ENCODE measurements at regions not wholly inside any gene's neighbourhood (a gene's known extent, or its start where the extent isn't known, plus 50 kb on each side); places are given as distances from the start of the nearest gene placed in this dataset.

DNA sequence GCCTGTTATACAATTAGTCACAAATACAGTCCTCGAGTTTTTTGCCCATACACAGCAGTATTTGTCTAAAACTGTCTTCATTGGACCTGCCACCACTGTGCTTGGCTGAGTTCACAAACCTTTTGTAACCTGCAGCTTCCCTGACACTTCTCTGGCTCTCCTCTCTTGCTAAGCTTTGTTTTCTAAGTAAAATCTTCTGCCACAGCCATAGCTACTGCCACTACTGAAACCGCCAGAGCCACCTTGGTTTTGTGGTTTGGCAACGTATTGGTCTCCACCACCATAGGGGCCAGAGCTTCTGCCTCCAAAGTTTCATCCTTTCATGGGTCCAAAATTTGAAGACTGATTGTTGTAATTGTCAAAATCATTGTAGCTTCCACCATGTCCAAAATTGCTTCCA is 668.2 kb upstream of the BRINP3 start:
- WGBS (ENCODE audit: insufficient coverage): 79% methylated on average over 3 of the region's 3 CpGs
- Mint-ChIP-seq H3K9me3 (peaks cover 11 to 20% of the 10 kb centered on the region in 2 donors), H3K4me1 (no peaks in the 10 kb centered on the region), H3K36me3 (peaks cover 8% of the 10 kb centered on the region), H3K4me3 (no peak overlapping the region), H3K27ac (no peak overlapping the region), H3K27me3 (ENCODE audit: low read depth in 2 of 2) (no peaks in the 10 kb centered on the region)
- TF ChIP-seq, protein P1, sequence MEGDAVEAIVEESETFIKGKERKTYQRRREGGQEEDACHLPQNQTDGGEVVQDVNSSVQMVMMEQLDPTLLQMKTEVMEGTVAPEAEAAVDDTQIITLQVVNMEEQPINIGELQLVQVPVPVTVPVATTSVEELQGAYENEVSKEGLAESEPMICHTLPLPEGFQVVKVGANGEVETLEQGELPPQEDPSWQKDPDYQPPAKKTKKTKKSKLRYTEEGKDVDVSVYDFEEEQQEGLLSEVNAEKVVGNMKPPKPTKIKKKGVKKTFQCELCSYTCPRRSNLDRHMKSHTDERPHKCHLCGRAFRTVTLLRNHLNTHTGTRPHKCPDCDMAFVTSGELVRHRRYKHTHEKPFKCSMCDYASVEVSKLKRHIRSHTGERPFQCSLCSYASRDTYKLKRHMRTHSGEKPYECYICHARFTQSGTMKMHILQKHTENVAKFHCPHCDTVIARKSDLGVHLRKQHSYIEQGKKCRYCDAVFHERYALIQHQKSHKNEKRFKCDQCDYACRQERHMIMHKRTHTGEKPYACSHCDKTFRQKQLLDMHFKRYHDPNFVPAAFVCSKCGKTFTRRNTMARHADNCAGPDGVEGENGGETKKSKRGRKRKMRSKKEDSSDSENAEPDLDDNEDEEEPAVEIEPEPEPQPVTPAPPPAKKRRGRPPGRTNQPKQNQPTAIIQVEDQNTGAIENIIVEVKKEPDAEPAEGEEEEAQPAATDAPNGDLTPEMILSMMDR (IDR thresholded peaks at IDR 0.05): no peak
- H3K27me3 ChIP-seq (ENCODE audit: control insufficient read depth, insufficient read depth, low read length): no peaks in the 10 kb centered on the region
- intact Hi-C loops (cut with micrococcal nuclease): no loop called here
- ATAC-seq (no peak), DNase-seq (no peak)
- H3K4me1 ChIP-seq (ENCODE audit: control insufficient read depth, insufficient read depth, low read length): no peaks in the 10 kb centered on the region
- peaks cover 6% of the 10 kb centered on the region for H3K9me3 ChIP-seq (ENCODE audit: control insufficient read depth, insufficient read depth, low read length)
- no peak overlapping the region for H3K27ac ChIP-seq (ENCODE audit: low read length)
- H3K36me3 ChIP-seq (ENCODE audit: control insufficient read depth, insufficient read depth, low read length): no peaks in the 10 kb centered on the region
- H3K4me3 ChIP-seq (ENCODE audit: low read length): no peak overlapping the region

DNA sequence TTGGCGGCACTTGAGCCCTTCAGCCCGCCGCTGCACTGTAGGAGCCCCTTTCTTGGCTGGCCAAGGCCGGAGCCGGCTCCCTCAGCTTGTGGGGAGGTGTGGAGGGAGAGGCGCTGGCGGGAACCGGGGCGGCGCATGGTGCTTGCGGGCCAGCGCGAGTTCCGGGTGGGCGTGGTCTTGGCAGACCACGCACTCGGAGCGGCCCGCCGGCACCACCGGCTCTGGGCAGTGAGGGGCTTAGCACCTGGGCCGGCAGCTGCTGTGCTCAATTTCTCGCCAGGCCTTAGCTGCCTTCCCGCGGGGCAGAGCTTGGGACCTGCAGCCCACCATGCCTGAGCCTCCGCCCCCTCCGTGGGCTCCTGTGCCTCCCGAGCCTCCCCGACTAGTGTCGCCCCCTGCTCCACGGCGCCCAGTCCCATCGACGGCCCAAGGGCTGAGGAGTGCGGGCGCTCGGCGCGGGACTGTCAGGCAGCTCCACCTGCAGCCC is 673.7 kb upstream of the BRINP3 start:
- H3K27ac Mint-ChIP-seq: no peak overlapping the region
- H3K4me3 Mint-ChIP-seq: no peak overlapping the region
- Histone ChIP-seq H3K4me3 (ENCODE audit: low read length) (no peak overlapping the region), H3K4me1 (ENCODE audit: control insufficient read depth, insufficient read depth, low read length) (no peaks in the 10 kb centered on the region), H3K9me3 (ENCODE audit: control insufficient read depth, insufficient read depth, low read length) (peaks cover 4% of the 10 kb centered on the region), H3K27ac (ENCODE audit: low read length) (no peak overlapping the region), H3K27me3 (ENCODE audit: control insufficient read depth, insufficient read depth, low read length) (no peaks in the 10 kb centered on the region), H3K36me3 (ENCODE audit: control insufficient read depth, insufficient read depth, low read length) (no peaks in the 10 kb centered on the region)
- TF ChIP-seq, protein P1 (IDR thresholded peaks at IDR 0.05): no peak
- DNase-seq (no peak), ATAC-seq (no peak)
- peaks cover 8% of the 10 kb centered on the region for H3K36me3 Mint-ChIP-seq
- peaks cover 8 to 17% of the 10 kb centered on the region in 2 donors for H3K9me3 Mint-ChIP-seq
- H3K27me3 Mint-ChIP-seq (ENCODE audit: low read depth in 2 of 2): no peaks in the 10 kb centered on the region
- 96% methylated on average over 39 of the region's 39 CpGs for WGBS (ENCODE audit: insufficient coverage)
- intact Hi-C loops (cut with micrococcal nuclease): no loop called here
- no peaks in the 10 kb centered on the region for H3K4me1 Mint-ChIP-seq

DNA sequence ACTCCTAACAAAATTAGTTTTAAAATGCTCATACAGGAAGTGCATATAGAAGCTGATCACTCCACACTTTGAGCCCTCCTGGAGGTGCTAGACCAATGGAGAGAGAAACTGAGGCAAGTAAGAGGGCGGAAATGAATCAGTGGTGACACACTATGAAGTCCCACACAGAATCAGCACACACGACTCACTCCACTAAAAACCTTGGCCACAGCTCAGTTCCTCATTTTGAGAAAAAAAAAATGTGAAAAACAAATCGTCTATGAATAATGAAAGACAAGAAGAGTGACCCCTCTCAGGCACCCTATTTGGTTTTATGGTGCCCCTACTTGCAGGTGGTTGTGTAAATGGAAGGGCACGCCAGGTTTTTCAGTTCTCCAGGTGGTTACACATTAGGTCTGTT is 675.1 kb upstream of the BRINP3 start:
- ATAC-seq: no peak
- no peaks in the 10 kb centered on the region for H3K4me1 Mint-ChIP-seq
- no peaks in the 10 kb centered on the region for H3K36me3 ChIP-seq (ENCODE audit: control insufficient read depth, insufficient read depth, low read length)
- no peak overlapping the region for H3K27ac Mint-ChIP-seq
- H3K4me3 ChIP-seq (ENCODE audit: low read length): no peak overlapping the region
- 46% methylated on average over 2 of the region's 4 CpGs for WGBS (ENCODE audit: insufficient coverage)
- H3K27me3 ChIP-seq (ENCODE audit: control insufficient read depth, insufficient read depth, low read length): no peaks in the 10 kb centered on the region
- intact Hi-C loops (cut with micrococcal nuclease): no loop called here
- H3K27ac ChIP-seq (ENCODE audit: low read length): no peak overlapping the region
- H3K4me1 ChIP-seq (ENCODE audit: control insufficient read depth, insufficient read depth, low read length): no peaks in the 10 kb centered on the region
- DNase-seq: no peak
- no peak overlapping the region for H3K4me3 Mint-ChIP-seq
- H3K9me3 ChIP-seq (ENCODE audit: control insufficient read depth, insufficient read depth, low read length): peaks cover 4% of the 10 kb centered on the region
- TF ChIP-seq, protein P1 (IDR thresholded peaks at IDR 0.05): no peak
- H3K9me3 Mint-ChIP-seq: peaks cover 8 to 13% of the 10 kb centered on the region in 2 donors
- H3K36me3 Mint-ChIP-seq: peaks cover 7% of the 10 kb centered on the region
- H3K27me3 Mint-ChIP-seq (ENCODE audit: low read depth in 2 of 2): no peaks in the 10 kb centered on the region

DNA sequence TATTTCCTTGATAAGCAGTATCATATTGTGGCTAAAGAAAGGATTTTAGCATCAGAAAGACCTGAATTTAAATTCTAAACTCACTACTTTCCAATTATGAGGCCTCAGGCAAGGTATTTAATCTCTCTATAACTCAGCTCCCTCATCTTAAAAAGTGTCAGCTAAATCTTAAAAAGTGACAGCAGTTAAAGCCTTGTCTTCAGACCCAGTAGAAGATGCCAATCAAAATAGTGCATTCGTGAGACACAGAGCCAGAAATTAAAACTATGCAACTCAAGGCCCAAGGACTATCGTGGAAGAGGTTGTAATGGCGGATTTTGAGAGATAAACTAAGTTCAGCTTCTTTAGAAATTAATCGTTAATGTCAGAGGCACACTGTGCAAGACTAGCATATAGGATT is 677.5 kb upstream of the BRINP3 start:
- intact Hi-C loops (cut with micrococcal nuclease): no loop called here
- Histone ChIP-seq H3K36me3 (ENCODE audit: control insufficient read depth, insufficient read depth, low read length) (no peaks in the 10 kb centered on the region), H3K9me3 (ENCODE audit: control insufficient read depth, insufficient read depth, low read length) (peaks cover 3% of the 10 kb centered on the region), H3K27me3 (ENCODE audit: control insufficient read depth, insufficient read depth, low read length) (no peaks in the 10 kb centered on the region), H3K4me1 (ENCODE audit: control insufficient read depth, insufficient read depth, low read length) (no peaks in the 10 kb centered on the region), H3K4me3 (ENCODE audit: low read length) (no peak overlapping the region), H3K27ac (ENCODE audit: low read length) (no peak overlapping the region)
- no peaks in the 10 kb centered on the region for H3K27me3 Mint-ChIP-seq (ENCODE audit: low read depth in 2 of 2)
- no peak overlapping the region for H3K27ac Mint-ChIP-seq
- peaks cover 20% of the 10 kb centered on the region for H3K36me3 Mint-ChIP-seq
- ATAC-seq (no peak), DNase-seq (no peak)
- 77% methylated on average over 4 of the region's 4 CpGs for WGBS (ENCODE audit: insufficient coverage)
- no peak overlapping the region for H3K4me3 Mint-ChIP-seq
- H3K9me3 Mint-ChIP-seq: peaks cover 11 to 15% of the 10 kb centered on the region in 2 donors
- TF ChIP-seq, protein P1 (IDR thresholded peaks at IDR 0.05): no peak
- no peaks in the 10 kb centered on the region for H3K4me1 Mint-ChIP-seq

All from natural killer cell (primary cell).